RCC 7860 (cell line): ENCODE measurements at regions not wholly inside any gene's neighbourhood (a gene's known extent, or its start where the extent isn't known, plus 50 kb on each side); places are given as distances from the start of the nearest gene placed in this dataset.

ENCODE experiments used
- DNase-seq: peaks from one replicate; pipeline ENCODE4 v3.0.0-alpha.2; 2015; ENCODE audit warnings: low spot score
- FAIRE-seq: peaks from 2 replicates; lab custom pipeline; 2012; peaks lifted over from hg19 to GRCh38; lab: Jason Lieb, UNC

DNA sequence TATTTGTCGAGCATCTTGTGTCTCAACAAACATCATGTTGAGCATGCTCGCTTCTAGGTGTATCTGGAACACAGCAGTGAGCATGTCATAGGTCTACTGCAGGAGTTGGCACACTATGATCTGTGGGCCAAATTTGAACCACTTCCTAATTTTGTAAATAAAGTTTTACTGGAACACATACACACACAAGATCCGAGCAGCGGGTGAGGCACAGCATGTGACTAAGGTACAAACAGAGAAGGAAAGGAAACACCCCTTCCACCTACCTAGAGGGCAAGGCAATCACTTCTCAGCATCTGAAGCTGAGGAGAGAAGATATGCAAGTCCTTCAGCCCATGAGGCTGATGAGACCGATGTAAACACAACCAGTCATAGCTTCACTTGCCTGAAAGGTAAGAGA is 200.4 kb downstream of the MED10 start:
- DNase-seq (no peak), FAIRE-seq (no peak)

DNA sequence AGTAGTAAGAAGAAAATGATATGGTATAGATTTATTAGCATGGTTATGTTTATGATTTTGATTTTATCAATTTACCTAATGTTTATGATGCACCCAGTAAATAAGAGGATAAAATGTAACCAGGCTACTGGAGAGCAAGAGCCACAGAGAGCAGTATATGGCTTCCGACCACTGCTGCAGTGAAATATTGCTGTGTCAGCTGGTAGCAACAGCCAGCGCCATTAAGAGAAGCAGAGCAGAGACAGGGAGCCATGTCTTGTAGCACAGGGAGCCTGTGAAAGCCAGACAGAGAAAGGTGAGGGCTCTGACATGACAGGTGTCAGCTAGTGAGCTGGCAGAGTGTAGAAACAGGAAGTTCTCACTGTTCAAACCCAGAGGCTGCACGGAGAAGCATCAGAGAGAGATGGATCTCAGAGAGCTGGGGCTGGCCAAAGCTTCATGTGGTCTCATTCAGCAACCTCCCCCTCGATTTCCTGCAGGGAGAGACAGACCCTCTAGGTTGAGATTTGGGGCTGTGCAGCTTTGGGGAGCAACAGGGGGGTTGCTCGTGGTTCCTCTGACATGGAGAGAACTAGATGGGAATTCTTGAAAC is 202.1 kb downstream of the MED10 start:
- DNase-seq = no peak
- FAIRE-seq = no peak

DNA sequence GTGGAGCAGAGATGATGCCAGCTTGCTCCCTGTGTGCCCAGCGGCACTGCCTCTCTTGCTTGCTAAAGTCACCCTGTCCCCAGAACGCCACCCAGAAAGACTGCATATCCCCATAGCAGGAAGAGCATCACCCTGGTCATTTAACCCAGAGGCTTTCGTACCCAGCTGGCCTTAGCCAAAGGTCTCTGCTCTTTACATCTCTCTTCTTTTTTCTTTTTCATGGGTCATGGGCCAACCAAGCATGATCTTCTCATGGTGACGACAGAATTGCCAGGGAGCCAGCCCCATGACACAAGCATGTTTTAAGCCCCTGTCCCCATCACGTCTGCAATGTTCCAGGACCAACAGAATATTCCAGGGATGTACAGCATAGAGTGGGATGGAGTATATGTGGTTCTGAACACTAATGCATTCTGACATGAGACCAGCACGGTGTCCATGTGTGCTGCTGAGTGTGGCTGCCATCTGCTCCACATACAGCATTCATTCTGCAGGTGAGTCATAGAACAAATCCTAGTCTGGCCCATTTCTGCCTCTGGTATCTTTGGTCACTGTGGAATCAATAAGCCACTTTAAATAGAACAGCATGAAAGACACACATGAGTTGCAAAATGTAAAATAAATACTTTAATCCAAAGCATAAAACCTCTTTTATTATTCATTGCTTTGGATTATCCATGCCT is 203.0 kb downstream of the MED10 start:
- FAIRE-seq (no peak), DNase-seq (no peak)

DNA sequence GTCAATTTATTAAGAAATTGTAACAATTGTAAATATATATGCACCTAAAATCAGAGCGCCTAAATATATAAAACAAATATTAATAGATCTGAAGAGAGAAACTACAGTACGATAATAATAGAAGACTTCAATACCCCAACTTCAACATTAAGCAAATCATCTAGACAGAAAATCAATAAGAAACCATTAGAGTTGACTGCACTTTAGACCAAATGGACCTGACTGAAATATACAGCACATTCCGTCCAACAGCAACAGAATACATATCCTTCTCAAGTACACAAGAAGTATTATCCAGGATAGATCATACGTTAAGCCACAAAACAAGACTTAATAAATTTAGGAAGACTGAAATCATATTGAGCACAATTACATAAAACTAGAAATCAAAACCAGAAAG is 208.7 kb downstream of the MED10 start:
- DNase-seq (no peak), FAIRE-seq (no peak)

DNA sequence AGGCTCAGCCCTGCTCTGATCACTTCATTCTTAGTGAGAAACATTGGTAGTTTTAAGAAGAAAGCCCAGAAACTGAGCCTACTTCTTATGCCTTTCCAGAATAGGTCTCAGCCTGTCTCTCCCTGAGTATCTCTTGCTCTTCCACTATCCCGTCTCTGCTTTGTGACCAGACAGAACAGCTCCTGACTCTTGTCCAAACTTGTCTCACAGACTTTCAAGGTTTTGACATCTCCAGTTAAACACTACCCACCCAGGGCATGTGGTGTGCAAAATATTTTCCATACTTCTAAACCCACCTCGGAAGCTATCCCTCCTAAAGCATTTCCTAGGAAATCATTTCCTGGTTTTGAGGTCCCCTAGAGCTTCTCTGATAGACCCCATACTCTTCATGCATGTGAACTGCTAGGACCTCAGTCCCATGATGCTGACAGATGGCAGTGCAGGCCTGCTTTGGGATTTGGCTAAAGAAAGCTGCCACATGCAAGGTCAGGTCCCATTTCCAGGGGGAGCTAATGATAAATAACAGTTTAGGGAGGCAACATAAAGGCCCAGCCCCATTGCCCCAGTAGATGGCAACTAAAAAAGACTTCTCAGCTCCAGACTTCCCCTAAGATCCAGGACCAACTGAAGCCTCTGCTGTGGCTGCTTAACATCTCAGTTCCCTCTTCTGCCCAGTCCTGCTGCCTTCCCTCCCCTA is 211.5 kb downstream of the MED10 start:
- FAIRE-seq = no peak

DNA sequence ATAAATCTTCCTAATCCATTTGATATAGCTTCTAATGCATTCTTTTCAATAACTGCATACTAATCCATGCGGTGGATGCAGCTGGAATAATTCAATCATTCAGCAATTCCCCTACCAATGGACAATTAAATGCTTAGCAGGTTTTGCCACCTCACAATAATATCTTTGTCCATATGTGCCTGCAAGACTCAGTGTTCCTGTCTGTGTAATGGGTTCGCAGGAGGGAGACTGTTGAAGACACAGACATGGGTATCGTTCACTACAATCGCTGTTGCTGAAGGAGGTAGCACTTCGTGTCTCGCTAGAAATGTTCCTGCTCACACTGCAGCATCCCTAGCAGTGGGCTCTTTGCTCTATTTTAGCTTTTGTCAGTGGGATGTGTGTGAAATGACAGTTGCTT is 214.4 kb downstream of the MED10 start:
- DNase-seq (no peak), FAIRE-seq (no peak)

More for the DNA sequence above, 211.5 kb downstream of the MED10 start:
- DNase-seq = no peak

DNA sequence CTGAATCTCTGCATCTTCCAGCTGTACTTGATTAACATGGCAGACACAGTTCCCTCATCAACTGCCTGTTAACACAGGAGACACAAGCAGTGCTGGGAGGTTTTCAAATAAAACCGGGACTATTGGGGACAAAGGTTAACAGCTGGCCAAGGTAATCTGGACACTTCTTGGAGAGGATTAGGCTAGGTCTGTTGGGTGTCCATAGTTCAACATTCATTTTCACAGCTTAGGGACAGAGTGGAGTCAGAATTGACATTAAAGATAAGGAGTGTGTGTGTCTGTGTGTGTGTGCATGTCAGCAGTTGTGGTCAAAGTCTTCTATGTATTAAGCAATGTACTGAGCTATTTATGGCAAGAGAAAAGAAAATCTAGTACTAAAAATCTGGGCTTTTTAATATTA is 216.2 kb downstream of the MED10 start:
- FAIRE-seq = no peak

DNA sequence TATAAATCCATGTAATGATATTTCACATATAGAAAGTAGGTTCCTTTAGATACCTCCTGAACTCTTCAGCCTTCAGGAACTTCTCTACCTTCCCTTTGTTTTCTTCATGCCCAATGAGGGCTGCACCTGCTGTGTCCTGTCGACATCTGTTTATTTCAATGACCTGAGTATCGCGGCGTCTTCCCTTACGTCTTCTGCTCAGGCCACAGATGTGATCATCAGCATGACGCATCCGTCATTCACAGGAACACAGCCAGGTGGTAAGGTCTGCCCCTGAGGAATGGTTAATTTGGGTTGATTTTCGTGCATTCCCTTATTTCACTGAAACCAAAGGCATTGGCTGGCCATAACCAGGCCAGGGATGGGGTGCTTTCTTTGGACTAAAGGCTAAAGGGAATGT is 217.1 kb downstream of the MED10 start:
- no peak for FAIRE-seq
- DNase-seq = no peak

More for the DNA sequence above, 216.2 kb downstream of the MED10 start:
- no peak for DNase-seq

DNA sequence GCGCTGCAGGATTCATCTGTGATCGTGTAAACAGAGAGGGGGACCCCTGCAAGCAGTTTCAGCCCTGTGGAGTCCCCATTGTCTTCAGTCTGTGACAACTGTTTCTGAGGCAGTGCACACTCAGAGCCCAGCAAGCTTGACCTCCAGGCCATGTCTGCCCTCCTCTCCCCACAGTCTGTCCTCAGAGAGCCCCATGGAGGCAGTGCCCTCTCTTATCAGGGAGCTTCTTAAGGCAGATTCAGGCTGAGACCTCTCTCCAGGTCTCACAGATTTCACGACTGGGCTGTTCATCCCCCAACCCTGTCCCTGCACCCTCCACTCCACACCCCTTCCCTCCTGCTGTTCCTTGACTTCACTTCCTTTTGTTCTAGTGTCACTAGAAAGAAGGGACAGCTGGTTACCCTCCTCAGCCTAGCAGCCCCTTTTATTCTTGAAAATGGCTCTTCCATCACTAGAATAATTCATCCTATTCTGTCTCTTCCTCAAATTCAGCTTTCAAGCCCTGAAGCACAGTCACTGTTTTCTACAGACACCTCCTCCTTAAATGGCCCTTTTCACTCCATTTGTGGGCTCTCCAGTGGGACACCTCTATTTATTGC is 218.4 kb downstream of the MED10 start:
- no peak for FAIRE-seq
- no peak for DNase-seq

DNA sequence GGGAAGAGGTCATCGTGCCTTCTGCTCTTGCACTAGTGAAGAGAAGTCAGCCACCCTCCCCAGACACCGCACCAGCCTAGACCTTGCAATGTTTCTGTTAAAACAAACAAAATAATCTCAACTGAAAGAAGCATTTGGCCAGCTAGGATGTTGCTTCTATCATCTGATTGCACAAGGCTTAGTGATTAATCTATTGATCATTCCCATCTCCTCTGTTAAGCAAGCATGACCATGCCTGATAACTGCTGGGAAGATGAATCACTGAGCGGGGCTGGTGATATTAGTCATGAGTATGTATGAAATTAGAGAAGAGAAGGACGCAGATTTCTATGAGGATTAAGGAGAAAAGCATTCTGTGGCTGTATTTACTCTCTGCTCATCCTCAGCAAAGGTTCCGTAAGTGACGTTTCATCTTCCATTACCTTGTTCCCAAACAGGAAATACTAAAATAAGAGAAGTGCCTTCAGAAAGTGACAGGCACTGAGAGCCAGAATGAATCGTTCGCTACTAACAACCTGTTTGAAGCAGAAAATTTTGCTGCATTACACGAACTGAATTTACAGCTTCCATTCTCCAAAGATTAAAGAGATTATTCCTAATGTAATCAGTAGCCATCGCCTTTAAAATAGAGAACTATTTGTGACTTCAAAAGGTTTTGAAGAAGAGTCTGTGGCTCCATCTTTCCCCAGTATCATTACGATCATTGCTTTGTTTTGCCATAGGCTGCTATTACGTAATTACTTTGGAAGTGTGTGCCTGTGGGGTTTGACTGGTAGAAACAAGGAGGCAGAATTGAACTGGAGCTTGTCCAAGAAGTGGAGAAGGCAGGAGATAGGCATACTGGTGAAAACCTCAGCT is 219.1 kb downstream of the MED10 start:
- FAIRE-seq (peak; percentile 41), DNase-seq (peak; percentile 88)

DNA sequence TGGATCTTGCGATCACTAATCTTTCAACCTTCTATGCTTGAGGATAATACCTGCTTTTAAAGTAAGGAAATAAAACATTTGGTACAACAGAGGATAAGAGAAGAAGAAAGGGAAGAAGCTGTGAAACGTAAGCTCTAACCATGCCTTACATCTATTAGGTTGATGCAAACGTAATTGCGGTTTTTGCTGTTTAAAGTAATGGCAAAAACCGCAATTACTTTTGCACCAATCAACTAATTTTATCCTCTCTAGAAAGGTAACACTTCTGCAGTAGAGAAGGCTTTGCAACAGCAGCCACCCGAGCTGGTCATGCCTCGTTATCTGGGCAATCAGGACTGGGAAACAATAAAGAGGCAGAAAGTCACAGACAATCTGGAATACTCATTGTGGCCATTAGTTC is 224.1 kb downstream of the MED10 start:
- FAIRE-seq = no peak
- DNase-seq = no peak

DNA sequence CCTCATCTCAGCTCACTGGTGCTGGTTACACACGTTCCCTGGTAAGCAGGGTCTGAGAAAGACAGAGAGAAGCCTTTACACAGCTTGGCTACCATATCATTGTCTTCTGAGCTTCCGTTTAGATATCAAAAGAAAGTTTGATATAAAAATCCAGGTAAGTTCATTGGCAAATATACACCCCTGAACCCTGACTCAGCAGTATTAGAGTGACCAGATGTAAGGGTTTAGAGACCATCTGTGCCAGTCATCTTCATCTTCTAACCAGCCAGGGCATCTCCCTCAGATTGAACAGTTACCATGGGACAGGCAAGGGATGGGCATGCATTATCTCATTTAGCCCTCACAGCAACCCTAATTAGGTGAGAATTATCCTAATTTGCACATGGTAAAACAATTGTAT is 232.1 kb downstream of the MED10 start:
- FAIRE-seq (no peak), DNase-seq (no peak)

DNA sequence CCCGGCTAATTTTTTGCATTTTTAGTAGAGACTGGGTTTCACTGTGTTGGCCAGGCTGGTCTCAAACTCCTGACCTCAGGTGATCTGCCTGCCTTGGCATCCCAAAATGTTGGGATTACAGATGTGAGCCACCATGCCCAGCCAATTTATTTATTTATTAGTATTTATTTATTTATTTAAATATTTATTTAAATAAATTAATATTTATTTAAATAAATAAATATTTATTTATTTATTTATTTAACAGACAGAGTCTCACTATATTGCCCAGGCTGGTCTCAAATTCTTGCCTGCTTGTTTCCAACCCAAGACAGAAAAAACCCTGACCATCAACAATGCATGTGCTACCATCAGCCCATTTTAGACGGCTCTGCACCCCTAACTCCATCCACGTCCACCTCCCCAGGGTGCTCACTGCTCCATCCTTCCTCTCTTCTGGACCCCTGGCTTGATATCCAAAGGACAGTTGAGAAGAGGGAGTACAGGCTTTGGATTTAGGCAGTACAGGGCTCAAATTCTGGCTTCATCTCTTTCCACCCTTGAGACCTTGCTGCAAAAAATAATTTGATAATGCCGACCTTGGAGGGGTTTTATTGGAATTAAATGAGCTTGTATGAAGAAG is 232.6 kb downstream of the MED10 start:
- FAIRE-seq (no peak), DNase-seq (no peak)

DNA sequence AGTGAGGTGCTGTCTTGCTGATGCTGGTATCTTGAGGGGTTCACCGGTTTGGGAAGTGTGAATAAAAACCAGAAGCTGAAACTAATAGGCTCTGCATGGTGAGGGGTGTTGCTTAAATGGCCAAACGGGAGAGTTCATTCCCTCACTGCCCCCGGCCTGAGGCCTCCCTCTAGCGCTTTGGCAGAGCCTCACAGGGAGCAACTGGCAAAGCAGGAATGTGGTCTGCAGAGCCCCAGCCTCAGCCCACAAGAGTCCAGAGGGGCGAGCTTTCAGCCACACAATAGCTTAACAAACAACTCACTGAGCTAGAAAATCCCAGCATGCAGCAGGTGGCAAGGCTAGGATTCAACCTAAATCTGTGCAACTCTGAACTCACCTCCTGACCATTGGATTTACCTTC is 234.8 kb downstream of the MED10 start:
- no peak for FAIRE-seq

DNA sequence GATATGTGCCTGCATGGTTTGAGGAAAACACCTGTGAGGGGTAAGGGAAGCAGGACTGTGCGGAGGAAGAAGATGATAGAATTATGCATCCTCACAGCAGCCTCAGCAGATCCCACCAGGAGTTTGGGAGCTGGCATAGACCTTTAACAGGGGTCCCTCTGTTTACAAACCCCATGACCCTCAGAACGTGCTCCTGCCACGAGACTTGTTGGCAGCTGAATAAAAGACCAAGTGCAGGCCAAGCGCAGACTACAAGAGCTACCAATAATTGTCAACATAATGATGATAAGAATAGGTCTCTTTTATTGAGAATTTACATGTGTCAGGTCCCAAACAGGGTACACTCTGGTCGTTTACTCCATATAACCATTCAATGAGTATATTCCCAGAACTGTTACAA is 236.0 kb downstream of the MED10 start:
- FAIRE-seq = no peak
- DNase-seq = no peak

More for the DNA sequence above, 234.8 kb downstream of the MED10 start:
- DNase-seq = no peak

DNA sequence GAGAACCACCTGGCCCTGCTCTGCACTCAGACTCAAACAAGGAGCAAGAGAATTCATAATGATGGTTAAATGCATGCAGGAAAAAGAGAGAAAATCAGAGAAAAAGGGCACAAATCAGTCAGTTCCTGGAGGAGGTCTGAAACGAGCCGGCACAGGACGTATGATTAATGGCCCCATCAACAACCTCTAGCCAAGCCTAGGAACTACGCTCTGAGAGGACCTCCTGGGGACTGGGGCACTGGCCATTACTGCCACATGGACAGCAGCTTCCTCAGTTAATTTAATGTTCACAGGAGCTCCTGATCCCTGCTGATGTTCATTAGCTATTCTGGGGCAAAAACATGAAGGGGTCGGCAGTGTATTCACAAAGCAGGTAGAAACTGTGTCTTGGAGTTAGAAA is 238.1 kb downstream of the MED10 start:
- DNase-seq = no peak
- no peak for FAIRE-seq

DNA sequence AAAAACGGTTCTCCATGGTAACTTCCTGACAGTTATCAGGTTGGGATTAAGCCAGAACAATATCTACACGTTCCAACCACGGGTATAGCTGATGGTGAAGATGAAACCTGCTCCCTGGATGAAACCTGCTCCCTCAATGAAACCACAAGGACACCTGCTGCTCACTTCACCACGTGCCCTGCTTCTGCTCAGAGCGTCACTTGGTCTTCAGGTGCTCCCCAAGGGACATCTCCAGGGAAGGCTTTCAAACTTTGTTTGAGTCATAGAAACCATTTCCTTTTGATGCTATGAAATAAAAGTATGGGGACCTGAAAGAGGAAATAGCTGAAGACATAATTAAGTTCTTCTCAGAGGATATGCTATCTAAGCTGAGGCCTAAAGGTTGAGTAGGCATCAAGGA is 242.4 kb downstream of the MED10 start:
- FAIRE-seq (no peak), DNase-seq (no peak)

DNA sequence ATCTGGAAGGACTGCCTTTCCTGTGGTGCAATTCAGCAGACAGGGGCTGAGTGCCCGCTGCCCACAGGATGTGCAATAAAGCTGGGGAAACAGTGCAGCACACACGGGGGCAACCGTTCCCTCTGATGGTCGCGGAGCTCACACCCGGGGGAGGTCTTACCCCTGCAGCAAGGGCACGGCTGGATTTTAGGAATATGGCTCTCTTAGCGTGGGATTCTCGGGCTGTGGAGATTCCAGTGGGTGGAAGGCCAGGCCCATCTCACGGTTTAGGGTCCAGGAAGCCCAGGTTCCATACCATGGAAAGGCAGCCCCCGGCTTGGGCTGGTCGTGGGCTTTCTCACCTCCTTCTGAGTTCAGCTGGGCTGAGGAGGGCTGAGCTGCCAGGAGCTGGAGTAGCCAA is 244.1 kb downstream of the MED10 start:
- DNase-seq = no peak
- no peak for FAIRE-seq

DNA sequence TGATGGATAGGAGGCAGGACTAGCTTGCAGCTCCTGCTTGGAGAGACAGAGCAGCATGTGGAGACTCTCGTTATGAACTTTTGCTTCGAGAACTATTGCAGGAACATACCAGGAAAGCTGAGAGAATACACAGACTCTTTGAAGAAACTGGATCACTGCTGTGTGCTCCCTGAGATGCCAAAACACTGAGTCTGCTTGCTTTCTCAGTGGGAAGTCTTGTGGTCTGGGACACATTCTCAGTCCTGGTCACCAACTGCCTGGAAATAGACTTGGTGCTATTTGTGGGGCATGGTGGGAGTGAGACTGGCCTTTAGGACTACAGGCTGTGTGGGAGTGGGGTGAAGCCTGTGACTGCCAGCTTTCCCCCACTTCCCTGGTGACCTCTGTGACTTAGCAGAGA is 252.6 kb downstream of the MED10 start:
- peak; percentile 79 for DNase-seq
- FAIRE-seq = no peak

DNA sequence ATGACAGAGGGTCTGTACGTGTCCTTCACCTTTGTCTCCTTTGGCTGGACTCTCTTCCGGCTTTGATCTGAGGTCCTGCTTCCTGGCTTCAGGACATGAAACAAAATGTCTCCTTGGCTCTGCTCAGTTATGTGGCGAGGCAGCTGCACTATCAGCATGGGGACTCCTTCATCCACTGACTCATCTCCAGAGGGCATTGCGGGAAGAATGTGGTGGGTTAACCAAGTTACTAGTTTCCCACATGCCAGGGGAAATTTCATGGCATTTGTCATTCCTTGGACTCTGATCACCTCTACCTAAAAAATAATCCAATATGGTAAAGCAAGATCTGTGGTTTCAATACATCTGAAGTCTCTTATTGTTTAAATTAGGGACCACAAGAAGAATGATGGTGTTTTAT is 259.7 kb downstream of the MED10 start:
- peak; percentile 61 for DNase-seq
- FAIRE-seq = no peak

DNA sequence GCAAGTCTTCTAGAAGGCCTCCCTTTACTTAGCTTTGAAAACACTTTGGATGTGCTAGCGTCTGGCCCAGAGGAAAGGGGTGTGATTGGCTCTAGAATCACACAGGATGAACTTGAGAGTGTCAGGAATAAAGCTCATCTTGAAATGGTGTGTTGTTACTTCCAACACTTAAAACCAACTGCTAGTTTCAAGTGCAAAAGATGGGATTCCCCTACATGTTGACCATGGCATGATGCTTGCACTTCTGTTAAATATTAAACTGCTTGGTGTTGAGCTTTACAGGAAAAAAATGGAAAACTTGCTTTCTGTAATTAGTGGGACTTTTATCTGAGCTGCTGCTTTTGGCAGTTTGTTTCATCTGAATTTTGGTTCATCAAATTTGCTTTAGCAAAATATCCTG is 261.1 kb downstream of the MED10 start:
- DNase-seq (no peak), FAIRE-seq (no peak)
